HUDEP-2 (cell line): ENCODE measurements at regions not wholly inside any gene's neighbourhood (a gene's known extent, or its start where the extent isn't known, plus 50 kb on each side); places are given as distances from the start of the nearest gene placed in this dataset.
"Not testable (repeated sequence)": the region's sequence is repeated elsewhere in the genome, so short reads cannot be mapped to it uniquely, and the experiment has no call there.

Experiments used
- DNase-seq, 76 experiments: peaks; one replicate each; lab custom pipeline; 2025; ENCODE audit not compliant: unreplicated experiment in 76 of 76; lab: John Stamatoyannopoulos, UW

DNA sequence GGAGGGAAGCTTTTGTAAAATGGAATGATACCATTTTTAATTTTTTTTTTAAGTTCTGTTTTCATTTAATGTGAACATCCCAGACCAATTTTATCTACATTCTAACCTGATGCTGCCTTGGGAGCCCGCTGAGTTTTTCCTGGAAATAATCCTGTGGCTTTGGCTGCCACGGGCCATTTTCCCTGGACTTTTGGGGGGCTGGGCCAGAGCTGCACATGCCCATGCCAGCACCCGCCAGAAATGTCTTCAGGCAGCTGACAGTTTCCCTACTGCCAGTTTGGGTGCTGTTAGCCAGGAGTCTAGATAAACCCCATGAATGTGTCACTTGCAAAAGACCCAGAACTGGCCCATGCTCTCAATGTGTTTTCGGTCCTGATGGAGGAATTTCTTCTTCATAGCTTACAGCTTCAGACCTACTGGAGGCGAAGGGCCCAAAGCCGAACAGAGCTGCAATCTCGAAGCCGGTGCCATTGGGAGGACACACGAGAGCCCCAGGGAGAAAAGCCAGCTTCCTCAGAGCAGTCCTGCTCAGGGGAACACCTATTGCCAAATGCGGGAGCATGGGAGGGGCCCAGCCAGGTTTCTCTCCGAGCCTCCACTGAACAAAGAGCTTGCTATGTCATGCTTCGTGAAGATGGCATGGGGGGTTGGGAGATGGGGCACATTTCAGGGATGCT lies 444.2 kb upstream of the MKI67 start:
- DNase-seq, result no peak

DNA sequence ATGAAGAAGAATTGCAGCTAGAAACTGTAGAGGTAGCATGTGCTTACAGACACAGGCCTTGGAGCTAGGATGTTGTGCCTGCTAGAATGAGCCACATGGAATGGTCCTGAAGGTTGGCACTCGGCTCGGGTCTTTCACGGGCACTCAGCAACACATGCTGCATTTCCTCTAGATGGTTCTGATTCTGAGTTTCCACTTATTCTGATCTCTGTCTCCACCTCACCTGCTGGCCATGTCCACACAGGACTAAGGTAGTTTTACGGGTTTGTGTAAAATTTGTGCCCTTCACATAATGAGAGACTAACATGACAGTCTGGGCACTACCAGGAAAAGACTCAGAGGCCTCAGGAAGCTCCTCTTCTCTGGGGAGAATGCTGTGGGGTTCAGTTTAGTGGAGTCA lies 444.8 kb upstream of the MKI67 start:
- no peak for DNase-seq

DNA sequence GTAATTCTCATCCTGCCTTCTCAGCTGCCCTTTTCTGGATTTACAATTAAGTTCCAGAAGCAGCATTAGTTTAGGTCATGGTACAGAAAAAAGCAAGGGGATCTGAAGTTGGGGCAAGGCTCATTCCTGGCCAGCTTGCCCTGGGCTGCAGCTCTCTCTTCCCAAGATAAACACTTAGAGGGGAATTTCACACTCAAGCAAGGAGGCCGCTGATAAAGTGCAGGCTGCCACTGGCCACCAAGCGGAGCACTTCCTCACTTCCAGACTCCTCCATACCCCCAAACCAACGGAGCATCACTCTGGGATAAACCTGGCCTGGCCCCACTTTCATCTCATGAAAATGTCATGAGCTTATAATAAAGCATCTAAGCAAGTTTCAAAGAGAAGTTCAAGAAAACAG lies 445.5 kb upstream of the MKI67 start:
- DNase-seq, result no peak

DNA sequence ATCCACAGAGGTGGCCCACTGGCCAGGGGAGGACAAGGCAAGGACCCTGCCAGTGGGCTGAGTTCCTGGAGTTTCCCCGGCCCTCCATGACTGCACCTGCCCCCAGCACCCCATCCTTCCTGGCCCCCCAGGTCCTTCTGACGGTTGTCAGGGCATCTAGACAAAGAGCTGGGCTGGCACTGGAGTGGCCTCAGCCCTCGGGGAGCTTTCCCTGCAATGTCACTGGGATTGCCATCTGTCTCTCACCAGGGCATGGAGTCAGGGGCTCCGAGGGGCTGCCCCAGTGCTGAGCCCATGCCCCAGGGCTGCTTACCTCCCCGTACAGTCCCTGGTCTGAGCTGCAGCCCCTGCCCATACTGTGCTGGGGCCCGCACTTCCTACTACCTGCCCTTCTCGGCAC lies 446.5 kb upstream of the MKI67 start:
- DNase-seq, result no peak

DNA sequence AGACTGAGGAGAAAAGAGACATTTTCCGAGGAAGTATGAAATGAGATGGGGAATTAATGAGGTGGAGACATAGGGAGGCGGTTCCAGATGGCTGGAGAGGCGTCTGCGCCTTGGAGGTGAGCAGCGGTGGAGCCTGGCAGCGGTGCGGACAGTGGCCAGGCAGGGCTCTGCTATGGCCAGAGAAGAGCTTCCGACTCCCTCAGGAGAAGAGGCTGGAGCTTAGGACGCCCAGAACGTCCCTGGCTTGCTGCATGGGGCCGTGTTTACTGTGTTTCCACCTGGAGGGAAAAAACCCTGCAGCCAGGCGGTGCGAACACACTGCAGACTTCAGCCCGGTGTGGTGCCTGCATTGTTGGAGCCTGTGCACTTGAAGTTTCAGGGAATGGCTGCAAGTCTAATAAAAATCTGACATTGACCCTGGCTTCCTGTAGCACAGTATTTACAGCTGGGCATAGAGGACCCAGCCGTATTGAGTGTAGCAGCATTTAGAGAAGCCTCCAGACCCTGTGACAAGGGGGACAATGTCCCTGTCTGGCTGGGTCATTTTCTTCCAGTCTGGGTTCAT lies 447.1 kb upstream of the MKI67 start:
- DNase-seq, result no peak

DNA sequence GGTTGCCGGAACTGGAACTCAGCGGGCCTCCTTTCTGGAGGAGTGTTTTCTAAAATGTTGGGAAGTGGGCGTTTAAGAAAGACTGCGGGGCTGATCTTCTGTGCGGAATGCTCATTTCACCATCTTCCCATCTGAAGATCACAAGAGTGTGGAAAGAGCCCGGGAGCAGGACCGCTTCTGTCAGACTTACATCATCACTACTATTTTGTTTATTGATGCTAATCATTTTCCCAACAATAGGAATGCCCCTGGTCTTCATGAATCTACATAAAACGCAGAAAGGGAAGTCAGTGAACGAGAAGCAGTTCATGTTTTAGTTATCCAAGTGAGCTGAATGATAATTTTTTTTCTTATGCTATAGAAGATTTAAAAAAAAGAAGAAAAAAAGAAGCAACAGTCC lies 447.8 kb upstream of the MKI67 start:
- DNase-seq, result no peak

DNA sequence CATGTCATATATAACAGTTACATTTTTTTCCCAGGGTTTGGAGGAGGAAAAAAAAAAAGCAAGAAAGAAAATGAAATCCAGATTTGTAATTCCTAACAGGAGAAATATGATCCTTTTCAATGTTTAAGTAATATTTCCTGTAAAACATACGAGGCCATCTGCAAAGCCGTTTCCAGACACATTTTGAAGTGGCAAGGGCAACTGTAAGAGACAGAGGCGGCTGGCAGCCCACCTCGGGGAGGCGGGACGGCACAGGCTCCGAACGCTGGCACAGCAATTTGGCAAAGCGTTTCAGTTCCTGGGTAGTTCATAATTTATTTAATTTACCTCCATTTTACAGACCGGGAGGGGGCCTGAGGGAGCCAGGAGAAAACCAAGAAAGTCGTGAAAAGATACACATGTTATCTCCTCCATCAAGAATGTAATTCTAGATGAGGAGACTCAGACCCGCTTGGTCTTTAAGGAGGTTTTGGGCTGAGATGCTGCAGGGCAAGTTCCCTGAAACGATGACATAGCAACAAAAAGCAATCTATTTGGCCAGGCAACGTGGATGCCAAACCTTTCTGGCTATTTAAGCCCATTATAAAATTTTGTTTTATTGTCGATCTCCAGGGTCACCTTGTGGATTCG lies 448.5 kb upstream of the MKI67 start:
- DNase-seq, result no peak

DNA sequence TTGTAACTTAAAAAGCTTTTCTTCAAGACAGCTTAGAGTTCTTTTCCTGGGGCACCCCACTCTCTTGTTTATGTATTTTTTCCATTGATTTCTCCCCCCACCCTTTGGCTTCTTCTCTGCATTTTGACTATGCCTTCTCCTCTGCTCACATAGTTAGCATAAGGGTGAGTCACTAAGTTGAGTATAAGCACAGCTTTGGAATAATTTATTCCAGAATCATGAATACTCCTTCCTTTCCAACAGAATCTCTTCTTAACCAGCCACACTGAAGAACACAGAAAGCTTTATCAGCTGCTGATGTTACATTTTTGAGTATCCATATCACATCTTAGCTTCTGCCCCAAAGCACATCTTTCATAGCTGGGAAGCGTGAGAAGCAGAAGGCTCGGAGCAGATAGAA lies 449.5 kb upstream of the MKI67 start:
- no peak for DNase-seq

DNA sequence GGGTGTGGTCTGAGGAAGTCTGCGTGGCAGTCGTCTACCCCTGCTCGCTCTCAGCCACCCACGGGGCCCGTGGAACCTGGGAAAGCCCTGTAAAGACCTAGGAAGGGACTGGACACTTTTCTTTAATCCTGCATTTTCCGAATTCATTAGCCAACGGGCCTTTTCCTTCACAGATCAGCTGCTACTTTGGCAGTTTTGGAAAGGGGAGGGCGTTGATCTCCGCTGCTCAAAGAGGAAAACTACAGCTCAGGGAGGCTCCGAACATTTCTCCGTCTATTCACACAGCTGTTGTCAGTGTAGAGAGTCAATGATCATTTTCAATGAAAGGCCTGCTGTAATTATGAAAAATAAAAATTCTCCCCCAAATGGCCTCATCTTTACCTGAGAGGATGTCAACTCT lies 450.1 kb upstream of the MKI67 start:
- DNase-seq, result no peak

DNA sequence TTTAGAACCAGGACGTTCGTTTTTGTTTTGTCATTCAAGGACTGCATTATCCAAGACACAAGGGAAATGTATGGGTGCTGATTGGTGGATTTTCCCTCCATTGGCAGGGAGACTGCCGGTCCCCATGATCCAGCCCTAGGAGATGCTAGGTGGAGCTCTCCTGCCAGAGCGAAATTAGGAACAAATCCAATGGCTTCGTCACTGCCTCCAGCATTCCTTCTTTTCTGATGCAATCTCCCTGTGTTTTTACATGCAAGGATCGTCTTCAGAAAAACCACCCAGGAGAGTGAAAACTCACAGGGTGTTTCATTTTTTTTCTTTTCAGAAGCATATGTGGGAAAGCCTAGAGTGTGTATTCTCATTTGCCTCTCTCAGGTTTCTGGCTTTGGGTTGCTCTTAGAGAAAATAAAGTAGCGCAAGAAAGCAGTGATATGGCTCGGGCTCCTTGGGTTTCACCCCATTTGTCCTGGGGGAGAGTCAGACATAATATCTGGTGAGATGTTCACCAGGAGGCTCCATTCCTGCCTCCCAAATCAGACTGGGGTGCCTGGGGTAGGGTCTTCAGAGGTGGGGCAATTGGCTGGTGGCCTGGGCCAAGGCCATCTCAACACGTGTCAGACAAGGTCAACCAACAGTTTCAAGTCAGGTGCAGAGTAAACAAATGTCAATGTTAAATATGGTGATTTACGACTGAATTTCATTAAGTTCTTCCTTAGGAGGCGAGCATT lies 450.9 kb upstream of the MKI67 start:
- no peak for DNase-seq

DNA sequence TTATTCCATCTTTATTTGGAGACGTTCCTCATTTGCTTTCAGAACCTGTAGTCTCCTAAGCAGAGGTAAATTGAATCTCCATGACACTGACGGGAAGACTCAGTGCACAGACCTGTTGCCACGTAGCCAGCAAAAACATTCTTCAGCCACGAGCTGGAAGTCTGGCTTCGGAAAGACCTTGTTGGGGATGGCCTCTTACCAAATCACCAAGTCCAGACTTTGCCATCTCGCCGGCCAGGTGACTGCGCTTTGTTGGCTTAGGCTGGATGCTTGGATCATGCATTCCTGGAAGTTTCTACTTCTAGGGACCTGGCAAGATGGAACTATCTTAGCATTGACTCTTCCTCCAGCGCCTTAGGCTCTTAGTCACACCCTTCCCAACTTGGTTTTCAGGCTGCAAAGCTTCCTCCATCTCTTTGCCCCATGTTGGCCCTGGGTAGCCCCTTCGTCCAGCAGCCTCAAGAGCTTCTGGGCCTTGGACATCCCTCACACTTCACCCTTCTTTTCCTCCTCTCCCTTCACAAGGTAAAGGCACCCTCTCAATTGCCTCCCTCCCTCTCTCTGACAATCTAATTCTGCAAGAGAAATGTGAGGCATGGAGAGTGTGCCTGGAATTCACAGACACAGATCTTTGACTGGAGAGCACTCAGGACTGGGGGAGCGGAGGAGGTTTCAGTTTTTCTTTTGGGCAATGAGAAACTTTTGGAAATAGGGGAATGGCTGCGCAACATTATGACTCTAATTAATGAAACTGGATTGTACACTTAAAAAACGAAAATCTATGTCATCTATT lies 451.9 kb upstream of the MKI67 start:
- no peak for DNase-seq

DNA sequence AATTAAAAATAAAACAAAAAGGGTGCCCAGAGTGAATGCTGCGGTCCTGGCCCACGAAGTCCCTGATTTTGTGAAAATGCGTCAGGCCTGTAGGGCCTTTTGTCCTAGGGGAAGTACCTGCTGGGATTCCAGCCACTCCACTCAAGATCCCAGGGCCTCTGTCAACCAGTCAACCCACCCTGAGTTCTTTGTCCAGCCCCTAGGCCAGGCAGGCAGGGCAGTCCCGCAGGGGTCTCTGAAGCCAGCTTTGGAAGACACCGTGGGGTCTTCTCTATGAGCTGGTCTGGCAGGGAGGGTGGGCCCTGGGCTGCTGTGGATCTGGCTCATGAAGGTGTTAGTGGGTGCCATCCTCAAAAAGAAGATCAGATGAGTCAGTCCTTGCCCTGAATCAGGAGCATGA lies 452.5 kb upstream of the MKI67 start:
- no peak for DNase-seq

DNA sequence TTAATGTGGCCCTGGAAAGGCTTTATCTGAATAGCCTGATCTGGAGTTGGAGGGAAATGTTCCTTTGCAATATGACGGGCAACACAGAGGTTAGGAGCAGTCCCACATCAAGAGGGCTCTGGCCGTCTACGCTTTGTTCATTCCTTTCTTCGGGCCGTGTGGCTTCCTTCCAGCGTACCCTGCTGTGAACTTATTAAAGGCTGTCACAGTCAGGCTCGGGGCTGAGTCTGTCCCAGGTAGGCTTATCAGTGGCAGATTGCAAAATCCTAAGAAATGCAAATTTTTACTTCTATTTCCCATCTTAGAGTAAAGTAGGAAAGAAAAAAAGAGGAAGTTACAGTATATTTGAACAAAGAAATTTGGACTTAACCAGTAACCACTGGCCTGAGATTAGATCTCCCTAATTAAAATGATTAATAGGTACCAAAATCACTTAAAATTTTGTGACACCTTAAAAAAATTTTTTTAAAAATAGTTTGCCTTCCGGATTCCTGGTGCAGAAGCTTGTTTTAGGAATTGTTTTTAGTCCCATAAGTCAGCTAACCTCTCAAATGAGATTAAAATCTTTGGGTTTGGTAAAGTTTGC lies 453.1 kb upstream of the MKI67 start:
- no peak for DNase-seq

DNA sequence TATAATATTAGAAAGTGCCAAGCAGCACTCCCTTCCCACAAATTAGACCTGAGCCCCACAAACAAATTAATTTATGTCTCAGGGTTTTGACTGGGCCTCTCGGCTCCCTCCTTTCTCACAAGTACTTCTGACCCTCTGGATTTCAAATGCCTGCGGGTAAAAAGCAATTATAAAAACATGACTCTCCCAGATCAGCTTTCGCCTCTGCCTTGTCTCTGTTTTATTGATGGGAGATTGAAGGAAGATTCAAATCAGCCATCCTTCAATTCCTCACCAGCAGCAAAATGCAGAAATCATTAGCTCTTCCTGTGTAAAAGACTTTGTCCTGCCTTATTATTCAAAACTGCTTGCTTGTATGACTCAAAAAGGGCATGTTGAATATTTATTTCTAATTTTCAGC lies 453.7 kb upstream of the MKI67 start:
- no peak for DNase-seq

DNA sequence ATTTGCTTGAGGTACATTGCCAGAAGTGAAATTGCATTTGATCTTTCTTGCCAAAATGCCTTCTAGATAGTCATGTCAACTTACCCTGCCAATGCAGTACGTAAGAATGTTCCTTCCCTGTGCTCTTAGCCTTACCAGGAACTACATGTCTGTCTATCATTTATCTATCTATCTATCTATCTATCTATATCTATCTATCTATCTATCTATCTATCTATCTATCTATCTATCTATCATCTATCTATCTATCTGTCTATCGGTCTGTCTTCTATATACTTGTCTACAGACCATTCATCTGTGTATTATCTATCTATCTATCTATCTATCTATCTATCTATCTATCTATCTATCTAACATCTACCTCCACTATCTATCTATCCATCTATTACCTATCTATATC lies 456.9 kb upstream of the MKI67 start:
- not testable (repeated sequence) for DNase-seq

DNA sequence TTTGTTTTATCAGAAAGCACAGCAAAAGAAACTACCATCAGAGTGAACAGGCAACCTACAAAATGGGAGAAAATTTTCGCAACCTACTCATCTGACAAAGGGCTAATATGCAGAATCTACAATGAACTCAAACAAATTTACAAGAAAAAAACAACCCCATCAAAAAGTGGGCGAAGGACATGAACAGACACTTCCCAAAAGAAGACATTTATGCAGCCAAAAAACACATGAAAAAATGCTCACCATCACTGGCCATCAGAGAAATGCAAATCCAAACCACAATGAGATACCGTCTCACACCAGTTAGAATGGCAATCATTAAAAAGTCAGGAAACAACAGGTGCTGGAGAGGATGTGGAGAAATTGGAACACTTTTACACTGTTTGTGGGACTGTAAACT lies 460.4 kb upstream of the MKI67 start:
- DNase-seq, result not testable (repeated sequence)

DNA sequence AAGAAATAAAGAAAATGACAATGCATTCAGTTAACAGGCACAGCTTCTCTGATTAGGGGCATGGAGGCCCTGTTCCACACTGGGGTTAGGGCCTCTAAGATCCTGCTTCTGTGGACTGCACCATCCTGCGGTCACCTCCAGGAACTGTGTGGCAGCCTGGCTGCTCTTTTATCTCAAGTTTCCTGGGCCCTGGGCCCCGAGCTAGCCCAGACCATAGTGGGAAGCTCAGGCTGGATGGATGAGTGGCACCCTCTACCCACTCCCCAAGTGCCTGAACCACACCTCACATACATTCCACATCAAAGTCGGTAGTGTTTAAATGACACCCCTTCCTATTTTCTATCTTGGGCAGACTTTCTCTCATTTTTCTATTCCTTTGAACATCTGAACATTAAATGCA lies 461.5 kb upstream of the MKI67 start:
- no peak for DNase-seq

DNA sequence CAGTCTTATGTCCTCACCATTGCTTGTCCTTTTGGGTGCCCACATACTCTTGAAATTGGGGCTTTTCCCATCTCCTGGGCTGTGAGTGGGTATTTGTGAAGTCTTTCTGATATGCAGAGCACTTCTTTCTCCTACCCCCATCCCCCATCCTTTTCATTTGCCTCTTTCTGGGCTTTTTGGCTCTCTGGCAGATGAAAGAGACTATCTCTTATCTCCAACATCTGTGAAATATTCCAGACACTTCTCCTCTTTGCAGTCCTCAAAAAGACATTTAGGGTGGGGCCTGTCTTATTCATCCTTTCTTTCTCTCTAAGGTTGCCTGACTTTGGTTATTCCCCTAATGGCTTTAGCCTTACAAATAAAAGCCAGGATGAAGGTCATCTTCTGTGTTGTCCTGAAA lies 462.2 kb upstream of the MKI67 start:
- no peak for DNase-seq

DNA sequence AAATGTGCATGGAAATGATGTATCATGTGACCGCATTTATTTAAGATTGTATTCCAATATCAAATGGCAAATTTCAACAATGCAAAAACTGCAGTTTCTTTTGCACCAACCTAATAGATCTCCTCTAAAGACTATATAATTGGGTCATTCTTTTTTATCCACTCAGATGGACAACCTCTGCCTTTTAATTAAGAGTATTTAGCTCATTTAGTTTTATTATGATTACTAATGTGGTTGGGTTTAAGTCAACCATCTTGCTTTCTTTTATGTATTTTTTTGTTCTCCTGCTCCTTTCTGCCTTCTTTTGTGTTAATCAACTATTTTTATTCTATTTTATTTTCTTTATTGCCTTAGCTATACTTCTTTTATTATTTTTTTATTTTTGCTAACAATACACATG lies 468.5 kb upstream of the MKI67 start:
- no peak for DNase-seq

DNA sequence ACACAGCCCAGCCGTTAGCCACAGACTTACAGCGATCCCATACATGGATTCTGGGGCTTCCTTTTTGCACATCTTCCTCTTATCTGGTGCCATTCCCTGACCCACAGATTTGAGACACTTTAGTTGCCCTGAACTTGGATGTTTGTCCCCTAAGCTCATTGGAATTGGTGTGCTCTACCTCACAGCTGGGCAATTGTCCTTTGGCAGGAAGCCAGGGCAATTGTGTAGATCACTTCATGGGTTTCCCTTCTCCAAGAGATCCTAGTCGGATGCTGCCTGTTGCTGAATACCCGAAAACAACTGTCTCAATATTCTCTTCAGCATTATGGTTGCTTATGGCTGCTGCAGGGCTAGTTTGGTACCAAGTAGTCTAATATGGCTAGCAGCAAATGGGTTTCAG lies 470.7 kb upstream of the MKI67 start:
- DNase-seq, result no peak

DNA sequence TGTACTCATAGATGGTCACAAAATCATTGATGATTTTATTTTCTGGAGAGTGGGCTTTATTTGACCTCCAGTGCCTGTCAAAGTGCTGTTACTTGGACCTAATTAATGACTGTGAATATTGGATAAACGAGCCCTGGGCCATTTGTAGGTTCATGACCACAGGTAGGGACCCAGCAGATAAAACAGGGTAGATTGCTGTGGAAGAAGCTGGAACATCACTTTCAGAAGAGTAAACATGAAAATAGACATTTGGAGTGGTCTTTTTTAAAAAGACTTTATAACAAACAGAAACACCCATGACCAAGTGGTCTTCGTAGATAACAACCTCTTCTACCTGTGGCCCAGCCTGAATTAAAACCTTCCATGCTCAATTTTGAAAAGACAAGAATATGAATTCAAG lies 472.8 kb upstream of the MKI67 start:
- DNase-seq, result no peak
